Vagina (tissue), 2 donors: ENCODE measurements at regions not wholly inside any gene's neighbourhood (a gene's known extent, or its start where the extent isn't known, plus 50 kb on each side); places are given as distances from the start of the nearest gene placed in this dataset.

Experiments used
- POLR2A ChIP-seq, 2 donors: fragments of 450-650 bp; IDR thresholded peaks; one replicate each; pipeline ENCODE4 v1.6.1; 2017; ENCODE audit warnings: antibody characterized with exemption in 2 of 2, mild to moderate bottlenecking in 2 of 2, moderate library complexity in 2 of 2
- POLR2AphosphoS5 ChIP-seq, 2 donors: sonication (generic); formaldehyde crosslinking; IDR thresholded peaks; one replicate each; pipeline ENCODE4 v1.9.0; 2017; ENCODE audit warnings: antibody characterized with exemption in 2 of 2, mild to moderate bottlenecking in 2 of 2, low read depth in 1 of 2; ENCODE audit not compliant: insufficient read depth in 1 of 2
- TF ChIP-seq, protein P1 (sequence below), 3 experiments: fragments of 450-650 bp in 2 of 3; fragments of 200-600 bp in 1 of 3; sonication (generic) in 1 of 3; IDR thresholded peaks; one replicate each; pipeline ENCODE4 v1.5.1; 2017 to 2019; ENCODE audit warnings: antibody characterized with exemption in 3 of 3, mild to moderate bottlenecking in 2 of 3, moderate library complexity in 2 of 3

DNA sequence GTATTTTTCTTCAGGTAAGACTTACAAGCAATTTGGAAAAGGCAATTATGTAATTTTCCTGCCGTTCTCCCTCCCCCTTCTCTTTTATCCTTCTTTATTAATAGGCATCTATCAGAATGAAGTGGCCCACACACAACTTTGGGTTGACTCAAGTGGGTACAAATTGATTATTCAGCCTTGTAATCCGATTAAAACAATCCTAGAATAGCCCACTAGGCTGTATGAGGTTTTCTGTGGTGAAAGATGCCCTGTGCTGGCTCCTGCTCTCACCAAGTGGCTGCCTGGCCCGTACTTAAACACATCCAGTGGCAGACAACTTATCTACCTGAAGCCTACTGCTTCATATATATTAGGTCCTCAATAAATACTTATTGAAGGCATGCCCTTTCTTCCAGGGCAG is 177.3 kb upstream of the C9orf72 start:
- TF ChIP-seq, protein P1, sequence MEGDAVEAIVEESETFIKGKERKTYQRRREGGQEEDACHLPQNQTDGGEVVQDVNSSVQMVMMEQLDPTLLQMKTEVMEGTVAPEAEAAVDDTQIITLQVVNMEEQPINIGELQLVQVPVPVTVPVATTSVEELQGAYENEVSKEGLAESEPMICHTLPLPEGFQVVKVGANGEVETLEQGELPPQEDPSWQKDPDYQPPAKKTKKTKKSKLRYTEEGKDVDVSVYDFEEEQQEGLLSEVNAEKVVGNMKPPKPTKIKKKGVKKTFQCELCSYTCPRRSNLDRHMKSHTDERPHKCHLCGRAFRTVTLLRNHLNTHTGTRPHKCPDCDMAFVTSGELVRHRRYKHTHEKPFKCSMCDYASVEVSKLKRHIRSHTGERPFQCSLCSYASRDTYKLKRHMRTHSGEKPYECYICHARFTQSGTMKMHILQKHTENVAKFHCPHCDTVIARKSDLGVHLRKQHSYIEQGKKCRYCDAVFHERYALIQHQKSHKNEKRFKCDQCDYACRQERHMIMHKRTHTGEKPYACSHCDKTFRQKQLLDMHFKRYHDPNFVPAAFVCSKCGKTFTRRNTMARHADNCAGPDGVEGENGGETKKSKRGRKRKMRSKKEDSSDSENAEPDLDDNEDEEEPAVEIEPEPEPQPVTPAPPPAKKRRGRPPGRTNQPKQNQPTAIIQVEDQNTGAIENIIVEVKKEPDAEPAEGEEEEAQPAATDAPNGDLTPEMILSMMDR (IDR thresholded peaks at IDR 0.05), result no peak
- no peak for TF ChIP-seq POLR2AphosphoS5 (IDR thresholded peaks at IDR 0.05; ENCODE audit: insufficient read depth in 1 of 2, low read depth in 1 of 2)
- TF ChIP-seq POLR2A (IDR thresholded peaks at IDR 0.05), result no peak
